Trophoblast cell (in vitro differentiated cells and primary cell): ENCODE measurements at regions not wholly inside any gene's neighbourhood (a gene's known extent, or its start where the extent isn't known, plus 50 kb on each side); places are given as distances from the start of the nearest gene placed in this dataset.
"Not testable (repeated sequence)": the region's sequence is repeated elsewhere in the genome, so short reads cannot be mapped to it uniquely, and the experiment has no call there.

Source experiments
- DNase-seq, 2 donors: peaks; one replicate each; pipeline ENCODE4 v3.0.0-alpha.2; 2016
- H2AFZ ChIP-seq: 2 replicates; pipeline ENCODE4 v1.6.1; 2013; ENCODE audit warnings: low read length, moderate library complexity, mild to moderate bottlenecking; ENCODE audit not compliant: insufficient read depth, poor library complexity
- H2AK5ac ChIP-seq: 2 replicates; pipeline ENCODE4 v1.6.1; 2013; ENCODE audit warnings: mild to moderate bottlenecking, low read length
- H2BK120ac ChIP-seq: 2 replicates; pipeline ENCODE4 v1.6.1; 2013; ENCODE audit warnings: low read length, mild to moderate bottlenecking, moderate library complexity; ENCODE audit not compliant: insufficient read depth, poor library complexity
- H2BK12ac ChIP-seq: 2 replicates; pipeline ENCODE4 v1.6.1; 2013; ENCODE audit warnings: mild to moderate bottlenecking, low read length, moderate library complexity
- H2BK5ac ChIP-seq: 2 replicates; pipeline ENCODE4 v1.6.1; 2013; ENCODE audit warnings: low read length, low read depth, moderate library complexity, mild to moderate bottlenecking; ENCODE audit not compliant: poor library complexity
- H3K14ac ChIP-seq: 2 replicates; pipeline ENCODE4 v1.6.1; 2013; ENCODE audit warnings: mild to moderate bottlenecking, low read length
- H3K18ac ChIP-seq: 2 replicates; pipeline ENCODE4 v1.6.1; 2013; ENCODE audit warnings: mild to moderate bottlenecking, low read length
- H3K23ac ChIP-seq: 2 replicates; pipeline ENCODE4 v1.6.1; 2013; ENCODE audit warnings: low read length
- H3K27ac ChIP-seq: 2 replicates; pipeline ENCODE4 v1.5.1; 2013; ENCODE audit warnings: low read depth, mild to moderate bottlenecking, inconsistent platforms, low read length, moderate library complexity
- H3K27me3 ChIP-seq: 2 replicates; pipeline ENCODE4 v1.6.1; 2013; ENCODE audit warnings: inconsistent platforms, mild to moderate bottlenecking, low read length, moderate library complexity; ENCODE audit not compliant: insufficient read depth
- H3K36me3 ChIP-seq, 2 experiments: 1 replicate in 1 of 2; 2 replicates in 1 of 2; pipeline ENCODE4 v1.6.1; 2013; ENCODE audit warnings: low read length in 2 of 2, mild to moderate bottlenecking in 2 of 2, moderate library complexity in 1 of 2; ENCODE audit not compliant: insufficient read depth in 2 of 2, control insufficient read depth in 1 of 2
- H3K4ac ChIP-seq: 2 replicates; pipeline ENCODE4 v1.6.1; 2013; ENCODE audit warnings: low read depth, mild to moderate bottlenecking, low read length, moderate library complexity
- H3K4me1 ChIP-seq, 2 experiments: 1 replicate in 1 of 2; 2 replicates in 1 of 2; pipeline ENCODE4 v1.6.1; 2013; ENCODE audit warnings: low read length in 2 of 2, mild to moderate bottlenecking in 2 of 2, moderate library complexity in 1 of 2; ENCODE audit not compliant: insufficient read depth in 2 of 2, control insufficient read depth in 1 of 2
- H3K4me2 ChIP-seq: 2 replicates; pipeline ENCODE4 v1.6.1; 2013; ENCODE audit warnings: inconsistent platforms, mild to moderate bottlenecking, low read length, moderate library complexity
- H3K4me3 ChIP-seq: 2 replicates; pipeline ENCODE4 v1.5.1; 2013; ENCODE audit warnings: mild to moderate bottlenecking, low read depth, low read length, inconsistent platforms
- H3K79me1 ChIP-seq: one replicate; pipeline ENCODE4 v1.6.1; 2013; ENCODE audit warnings: low read length
- H3K79me2 ChIP-seq: 2 replicates; pipeline ENCODE4 v1.6.1; 2013; ENCODE audit warnings: low read length, mild to moderate bottlenecking; ENCODE audit not compliant: control insufficient read depth, insufficient read depth, poor library complexity
- H3K9ac ChIP-seq: 2 replicates; pipeline ENCODE4 v1.6.1; 2013; ENCODE audit warnings: mild to moderate bottlenecking, low read length
- H3K9me3 ChIP-seq: 2 replicates; pipeline ENCODE4 v1.6.1; 2013; ENCODE audit warnings: low read depth, mild to moderate bottlenecking, control low read depth, inconsistent platforms, low read length; ENCODE audit not compliant: insufficient read depth
- H4K12ac ChIP-seq: 2 replicates; pipeline ENCODE4 v1.6.1; 2013; ENCODE audit warnings: low read depth, mild to moderate bottlenecking, low read length, moderate library complexity
- H4K8ac ChIP-seq: 2 replicates; pipeline ENCODE4 v1.6.1; 2013; ENCODE audit warnings: low read depth, mild to moderate bottlenecking, low read length, moderate library complexity
- H4K91ac ChIP-seq: one replicate; pipeline ENCODE4 v1.6.1; 2013; ENCODE audit warnings: low read depth, mild to moderate bottlenecking, low read length, moderate library complexity
- WGBS: extraction: QIAGEN DNeasy Blood & Tissue Kit; methylation state at CpG from one replicate; pipeline ENCODE4 v1.1.7; 2013; ENCODE audit warnings: missing lambda C conversion rate; ENCODE audit not compliant: insufficient read length, insufficient coverage; ENCODE audit errors: extremely low coverage; 5-methylcytosine and 5-hydroxymethylcytosine counted together

DNA sequence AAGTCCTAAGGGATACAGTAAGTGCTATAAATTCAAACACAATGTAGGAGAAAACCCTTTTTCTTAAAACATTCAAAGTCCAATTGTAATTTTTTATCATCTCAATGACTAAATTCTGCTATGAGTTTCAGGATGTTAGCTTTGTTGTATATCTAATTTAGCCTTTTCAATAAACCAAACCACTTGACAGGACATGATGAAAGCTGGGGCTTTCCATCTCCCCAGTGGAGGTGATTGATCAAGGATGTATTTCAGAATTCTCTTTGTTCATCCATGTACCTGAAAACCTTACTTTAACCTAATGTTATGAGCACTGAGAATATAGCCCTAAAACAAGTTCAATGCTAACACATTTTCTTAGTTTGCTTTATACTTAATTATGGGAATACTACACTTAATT, 639.0 kb upstream of the ITGA1 start:
- Histone ChIP-seq H3K18ac (no peak overlapping the region), H3K79me2 (no peaks in the 10 kb centered on the region), H4K8ac (no peak overlapping the region), H3K27me3 (no peaks in the 10 kb centered on the region), H3K4ac (no peak overlapping the region), H3K4me3 (no peak overlapping the region), H2BK120ac (no peak overlapping the region), H3K36me3 (no peaks in the 10 kb centered on the region), H4K91ac (no peak overlapping the region), H3K4me2 (no peak overlapping the region), H2AK5ac (no peak overlapping the region), H3K27ac (no peak overlapping the region), H2AFZ (no peak overlapping the region), H3K14ac (no peak overlapping the region), H2BK12ac (no peak overlapping the region), H3K9ac (no peak overlapping the region), H3K9me3 (no peaks in the 10 kb centered on the region), H3K79me1 (no peaks in the 10 kb centered on the region), H4K12ac (no peak overlapping the region), H3K23ac (no peak overlapping the region), H2BK5ac (no peak overlapping the region), H3K4me1 (no peaks in the 10 kb centered on the region)
- no peak for DNase-seq

DNA sequence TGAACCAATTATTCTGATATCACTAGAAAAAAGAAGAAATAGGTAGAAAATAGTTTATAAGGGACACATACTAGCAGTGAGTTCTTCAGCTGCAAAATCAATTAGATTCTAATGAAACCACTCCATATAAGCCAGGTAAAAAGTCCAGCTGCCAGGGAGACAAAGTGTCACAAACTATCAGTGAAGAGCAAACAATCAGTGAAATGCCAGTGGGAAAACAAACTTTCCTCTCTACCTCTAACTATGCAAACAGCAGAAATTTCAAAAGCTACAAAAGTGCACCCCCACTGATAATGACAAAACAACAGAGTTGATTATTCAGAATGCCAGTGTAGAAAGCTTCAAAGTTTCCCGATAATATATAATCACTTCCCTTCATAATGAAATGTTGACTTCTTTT, 637.2 kb upstream of the ITGA1 start:
- Histone ChIP-seq H3K4me3 (no peak overlapping the region), H3K79me2 (no peaks in the 10 kb centered on the region), H3K4me2 (no peak overlapping the region), H3K27me3 (no peaks in the 10 kb centered on the region), H3K27ac (no peak overlapping the region), H3K9ac (no peak overlapping the region), H4K8ac (no peak overlapping the region), H3K36me3 (no peaks in the 10 kb centered on the region), H2AFZ (no peak overlapping the region), H3K9me3 (no peaks in the 10 kb centered on the region), H2BK120ac (no peak overlapping the region), H3K14ac (no peak overlapping the region), H2AK5ac (no peak overlapping the region), H4K91ac (no peak overlapping the region), H3K4ac (no peak overlapping the region), H2BK5ac (no peak overlapping the region), H3K23ac (no peak overlapping the region), H3K4me1 (no peaks in the 10 kb centered on the region), H2BK12ac (no peak overlapping the region), H3K79me1 (no peaks in the 10 kb centered on the region), H4K12ac (no peak overlapping the region), H3K18ac (no peak overlapping the region)
- no CpG with 5 or more reads among the region's 1 CpG for WGBS
- DNase-seq = no peak

DNA sequence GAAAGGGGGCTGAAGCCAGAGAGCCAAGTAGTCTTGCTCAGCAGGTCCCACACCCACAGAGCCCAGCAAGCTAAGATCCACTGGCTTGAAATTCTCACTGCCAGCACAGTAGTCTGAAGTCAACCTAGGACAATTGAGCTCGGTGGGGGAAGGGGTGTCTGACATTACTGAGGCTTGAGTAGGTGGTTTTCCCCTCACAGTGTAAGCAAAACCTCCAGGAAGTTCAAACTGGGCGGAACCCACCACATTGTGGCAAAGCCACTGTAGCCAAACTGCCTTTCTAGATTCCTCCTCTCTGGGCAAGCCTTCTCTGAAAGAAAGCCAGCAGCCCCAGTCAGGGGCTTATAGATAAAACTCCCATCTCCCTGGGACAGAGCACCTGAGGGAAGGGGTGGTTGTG, 630.9 kb upstream of the ITGA1 start:
- H2BK120ac ChIP-seq, H2AK5ac ChIP-seq, H3K4me3 ChIP-seq, H3K9ac ChIP-seq, DNase-seq, H3K9me3 ChIP-seq, H3K4me2 ChIP-seq, H3K18ac ChIP-seq, H2BK5ac ChIP-seq, H2AFZ ChIP-seq, H4K91ac ChIP-seq, H3K14ac ChIP-seq, H3K4ac ChIP-seq, H3K79me2 ChIP-seq, H4K12ac ChIP-seq, H3K79me1 ChIP-seq, H3K23ac ChIP-seq, H3K36me3 ChIP-seq, H2BK12ac ChIP-seq, H3K27me3 ChIP-seq, H4K8ac ChIP-seq, H3K27ac ChIP-seq, H3K4me1 ChIP-seq: not testable (repeated sequence)
- WGBS = no CpG with 5 or more reads among the region's 2 CpGs

DNA sequence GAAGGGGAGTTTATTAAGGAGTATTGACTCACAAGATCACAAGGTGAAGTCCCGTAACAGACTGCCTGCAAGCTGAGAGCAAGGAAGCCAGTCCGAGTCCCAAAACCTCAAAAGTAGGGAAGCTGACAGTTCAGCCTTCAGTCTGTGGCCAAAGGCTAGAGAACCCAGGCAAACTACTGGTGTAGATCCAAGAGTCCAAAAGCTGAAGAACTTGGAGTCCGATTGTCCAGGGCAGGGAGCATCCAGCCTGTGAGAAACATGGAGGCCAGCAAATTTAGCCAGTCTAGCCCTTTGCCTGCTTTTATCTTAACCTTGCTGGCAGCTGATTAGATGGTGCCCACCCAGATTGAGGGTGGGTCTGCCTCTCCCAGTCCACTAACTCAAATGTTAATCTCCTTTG, 621.9 kb upstream of the ITGA1 start:
- H4K91ac ChIP-seq, H3K79me2 ChIP-seq, H2AK5ac ChIP-seq, H4K12ac ChIP-seq, H3K36me3 ChIP-seq, H2BK120ac ChIP-seq, H3K27ac ChIP-seq, DNase-seq, H3K4me1 ChIP-seq, H3K79me1 ChIP-seq, H2AFZ ChIP-seq, H3K14ac ChIP-seq, H3K23ac ChIP-seq, H3K4me2 ChIP-seq, H2BK5ac ChIP-seq, H3K4me3 ChIP-seq, H3K4ac ChIP-seq, H4K8ac ChIP-seq, H3K27me3 ChIP-seq, H3K9me3 ChIP-seq, H2BK12ac ChIP-seq, H3K9ac ChIP-seq, H3K18ac ChIP-seq: not testable (repeated sequence)
- no CpG with 5 or more reads among the region's 3 CpGs for WGBS

DNA sequence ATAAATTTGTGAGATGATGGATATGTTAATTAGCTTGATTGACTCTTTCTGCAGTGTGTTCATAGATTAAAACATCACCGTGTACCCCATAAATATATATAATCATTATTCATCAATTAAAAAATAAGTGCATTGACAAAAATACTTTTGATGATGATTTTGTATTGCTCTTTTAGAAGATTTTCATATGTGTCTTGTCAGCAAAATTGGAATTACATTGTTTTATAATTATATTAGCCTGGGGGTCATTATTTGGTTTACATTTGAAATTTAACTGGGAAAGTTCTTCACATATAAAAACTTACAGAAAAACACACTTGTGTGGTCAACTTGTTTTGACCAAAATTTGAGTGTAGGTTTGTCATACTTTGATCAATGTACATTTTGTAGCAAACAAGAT, 614.6 kb upstream of the ITGA1 start:
- no peaks in the 10 kb centered on the region for H3K79me1 ChIP-seq
- no peak overlapping the region for H3K4me2 ChIP-seq
- H3K27ac ChIP-seq = no peak overlapping the region
- no peak overlapping the region for H3K4ac ChIP-seq
- no peak overlapping the region for H3K14ac ChIP-seq
- no peaks in the 10 kb centered on the region for H3K4me1 ChIP-seq
- no peak overlapping the region for H2BK120ac ChIP-seq
- no peak overlapping the region for H3K9ac ChIP-seq
- no CpG with 5 or more reads among the region's 1 CpG for WGBS
- H3K9me3 ChIP-seq = no peaks in the 10 kb centered on the region
- H3K23ac ChIP-seq = no peak overlapping the region
- no peaks in the 10 kb centered on the region for H3K36me3 ChIP-seq
- H4K12ac ChIP-seq = no peak overlapping the region
- no peak overlapping the region for H4K8ac ChIP-seq
- H2AFZ ChIP-seq = no peak overlapping the region
- DNase-seq = no peak
- H3K4me3 ChIP-seq = no peak overlapping the region
- no peak overlapping the region for H2BK12ac ChIP-seq
- no peak overlapping the region for H3K18ac ChIP-seq
- H2AK5ac ChIP-seq = no peak overlapping the region
- no peak overlapping the region for H4K91ac ChIP-seq
- no peaks in the 10 kb centered on the region for H3K27me3 ChIP-seq
- no peak overlapping the region for H2BK5ac ChIP-seq
- H3K79me2 ChIP-seq = no peaks in the 10 kb centered on the region
